Transverse colon (tissue), 4 donors: ENCODE measurements at regions not wholly inside any gene's neighbourhood (a gene's known extent, or its start where the extent isn't known, plus 50 kb on each side); places are given as distances from the start of the nearest gene placed in this dataset.

Experiments
- POLR2AphosphoS5 ChIP-seq, 3 donors: sonication (generic); formaldehyde crosslinking; IDR thresholded peaks; one replicate each; pipeline ENCODE4 v1.6.1; 2016; ENCODE audit warnings: antibody characterized with exemption in 3 of 3
- TF ChIP-seq, protein P1 (sequence below), 5 experiments: fragments of 200-600 bp in 3 of 5; fragments of 450-650 bp in 2 of 5; sonication (generic) in 3 of 5; IDR thresholded peaks; 1 replicate in 2 of 5; 2 replicates in 3 of 5; pipeline ENCODE4 v1.5.1; 2016 to 2017; ENCODE audit warnings: antibody characterized with exemption in 5 of 5, inconsistent platforms in 3 of 5, mild to moderate bottlenecking in 2 of 5, moderate library complexity in 1 of 5

GRCh38 chr16:86899757-86900156, 321.4 kb downstream of the FOXL1 start:
- no peak for TF ChIP-seq POLR2AphosphoS5 (IDR thresholded peaks at IDR 0.05)
- TF ChIP-seq, protein P1, sequence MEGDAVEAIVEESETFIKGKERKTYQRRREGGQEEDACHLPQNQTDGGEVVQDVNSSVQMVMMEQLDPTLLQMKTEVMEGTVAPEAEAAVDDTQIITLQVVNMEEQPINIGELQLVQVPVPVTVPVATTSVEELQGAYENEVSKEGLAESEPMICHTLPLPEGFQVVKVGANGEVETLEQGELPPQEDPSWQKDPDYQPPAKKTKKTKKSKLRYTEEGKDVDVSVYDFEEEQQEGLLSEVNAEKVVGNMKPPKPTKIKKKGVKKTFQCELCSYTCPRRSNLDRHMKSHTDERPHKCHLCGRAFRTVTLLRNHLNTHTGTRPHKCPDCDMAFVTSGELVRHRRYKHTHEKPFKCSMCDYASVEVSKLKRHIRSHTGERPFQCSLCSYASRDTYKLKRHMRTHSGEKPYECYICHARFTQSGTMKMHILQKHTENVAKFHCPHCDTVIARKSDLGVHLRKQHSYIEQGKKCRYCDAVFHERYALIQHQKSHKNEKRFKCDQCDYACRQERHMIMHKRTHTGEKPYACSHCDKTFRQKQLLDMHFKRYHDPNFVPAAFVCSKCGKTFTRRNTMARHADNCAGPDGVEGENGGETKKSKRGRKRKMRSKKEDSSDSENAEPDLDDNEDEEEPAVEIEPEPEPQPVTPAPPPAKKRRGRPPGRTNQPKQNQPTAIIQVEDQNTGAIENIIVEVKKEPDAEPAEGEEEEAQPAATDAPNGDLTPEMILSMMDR (IDR thresholded peaks at IDR 0.05) = no peak
